NCI-H510A treated with DMSO at 0.1 percent for 48 hours (cell line): ENCODE measurements at regions not wholly inside any gene's neighbourhood (a gene's known extent, or its start where the extent isn't known, plus 50 kb on each side); places are given as distances from the start of the nearest gene placed in this dataset.

Experiments used
- DNase-seq: peaks from one replicate; lab custom pipeline; 2025; lab: John Stamatoyannopoulos, UW

GRCh38 chr10:4688601-4689000 lies 137.4 kb upstream of the AKR1E2 start:
- DNase-seq = no peak

GRCh38 chr10:4688168-4688567 lies 137.8 kb upstream of the AKR1E2 start:
- DNase-seq = no peak

- DNase-seq = no peak
Measured at GRCh38 chr10:4687397-4687796, 138.6 kb upstream of the AKR1E2 start.

- no peak for DNase-seq
Measured at GRCh38 chr10:4686644-4686996, 139.4 kb upstream of the AKR1E2 start.

- DNase-seq = no peak
Measured at GRCh38 chr10:4685904-4686643, 139.9 kb upstream of the AKR1E2 start.

GRCh38 chr10:4685491-4685890 lies 140.5 kb upstream of the AKR1E2 start:
- DNase-seq = no peak

GRCh38 chr10:4684434-4684833 lies 141.6 kb upstream of the AKR1E2 start:
- DNase-seq = no peak

- DNase-seq = no peak
Measured at GRCh38 chr10:4683838-4684237, 142.2 kb upstream of the AKR1E2 start.

GRCh38 chr10:4683137-4683536 lies 142.9 kb upstream of the AKR1E2 start:
- DNase-seq = no peak

GRCh38 chr10:4678951-4679671 lies 146.9 kb upstream of the AKR1E2 start:
- no peak for DNase-seq

- DNase-seq = no peak
Measured at GRCh38 chr10:4678023-4678950, 147.7 kb upstream of the AKR1E2 start.

- no peak for DNase-seq
Measured at GRCh38 chr10:4677296-4678021, 148.5 kb upstream of the AKR1E2 start.

- no peak for DNase-seq
Measured at GRCh38 chr10:4676566-4676965, 149.4 kb upstream of the AKR1E2 start.

GRCh38 chr10:4675808-4676207 lies 150.2 kb upstream of the AKR1E2 start:
- DNase-seq = no peak

- no peak for DNase-seq
Measured at GRCh38 chr10:4673279-4674040, 152.5 kb upstream of the AKR1E2 start.

GRCh38 chr10:4672201-4672600 lies 153.8 kb upstream of the AKR1E2 start:
- no peak for DNase-seq

GRCh38 chr10:4671451-4672145 lies 154.4 kb upstream of the AKR1E2 start:
- no peak for DNase-seq

- DNase-seq = no peak
Measured at GRCh38 chr10:4670737-4671136, 155.3 kb upstream of the AKR1E2 start.

GRCh38 chr10:4669585-4669984 lies 156.4 kb upstream of the AKR1E2 start:
- DNase-seq = no peak

GRCh38 chr10:4663162-4663992 lies 162.6 kb upstream of the AKR1E2 start:
- DNase-seq = peak; percentile 61
